NCI-H2227 (cell line): ENCODE measurements at regions not wholly inside any gene's neighbourhood (a gene's known extent, or its start where the extent isn't known, plus 50 kb on each side); places are given as distances from the start of the nearest gene placed in this dataset.

Source experiments
- DNase-seq: peaks from one replicate; lab custom pipeline; 2025; ENCODE audit not compliant: unreplicated experiment; lab: John Stamatoyannopoulos, UW

DNA sequence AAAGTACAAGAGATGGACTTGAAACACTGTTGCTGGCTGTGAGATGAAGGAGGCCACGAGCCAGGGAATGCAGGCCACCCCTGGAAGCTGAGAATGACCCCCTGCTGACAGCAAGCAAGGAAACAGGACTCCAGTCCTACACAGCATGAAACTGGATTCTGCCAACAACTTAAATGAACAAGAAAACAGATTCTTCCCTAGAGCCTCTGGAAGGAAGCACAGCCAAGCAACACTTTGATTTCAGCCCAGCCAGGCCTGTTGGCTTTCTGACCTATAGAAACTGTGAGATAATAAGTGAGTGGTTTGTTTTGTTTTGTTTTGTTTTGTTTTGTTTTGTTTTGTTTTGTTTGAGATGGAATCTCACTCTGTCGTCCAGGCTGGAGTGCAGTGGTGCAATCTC, 105.3 kb upstream of the CACNA1A start:
- DNase-seq = no peak

DNA sequence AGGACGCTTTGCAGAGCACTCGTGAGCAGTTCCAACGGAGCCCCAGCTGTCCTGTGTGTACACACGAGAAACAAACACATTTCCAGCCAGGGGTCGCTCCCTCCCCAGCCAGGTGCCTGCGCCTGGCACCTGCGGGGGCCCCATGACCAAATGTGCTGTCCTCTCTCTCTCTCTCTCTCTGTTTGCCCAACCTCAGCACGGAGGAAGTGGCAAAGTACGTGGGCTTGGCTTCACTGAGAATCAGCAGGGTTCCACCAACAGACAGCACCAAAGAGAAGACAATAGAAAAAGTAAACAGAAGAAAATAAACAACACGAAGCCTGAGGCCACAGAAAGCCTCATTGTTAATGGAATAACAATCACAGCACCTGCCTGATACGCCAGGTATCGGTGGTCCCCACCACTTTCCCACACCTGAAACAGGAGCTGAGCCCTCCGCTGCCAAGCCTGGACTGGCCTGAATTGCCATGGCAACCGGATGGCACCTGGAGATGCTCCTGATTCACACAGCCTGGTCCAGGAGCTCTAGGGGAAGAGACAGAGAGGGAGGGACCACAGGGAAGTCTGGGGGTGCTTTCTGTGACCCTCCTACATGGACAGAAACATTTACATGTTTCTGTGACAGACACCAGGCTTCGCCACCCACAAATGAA, 103.9 kb upstream of the CACNA1A start:
- DNase-seq = peak; percentile 38

DNA sequence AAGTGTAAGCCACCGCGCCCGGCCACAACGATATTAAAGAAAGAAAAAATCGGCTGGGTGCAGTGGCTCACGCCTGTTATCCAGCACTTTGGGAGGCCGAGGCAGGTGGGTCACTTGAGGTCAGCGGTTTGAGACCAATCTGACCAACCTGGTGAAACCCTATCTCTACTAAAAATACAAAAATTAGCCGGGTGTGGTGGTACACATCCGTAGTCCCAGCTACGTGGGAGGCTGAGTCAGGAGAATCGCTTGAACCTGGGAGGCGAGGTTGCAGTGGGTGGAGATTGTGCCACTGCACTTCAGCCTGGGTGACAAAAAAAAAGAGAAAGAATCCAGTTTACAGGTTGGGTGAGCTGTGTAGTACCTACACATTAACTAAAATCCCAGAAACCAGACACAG, 99.9 kb upstream of the CACNA1A start:
- no peak for DNase-seq

DNA sequence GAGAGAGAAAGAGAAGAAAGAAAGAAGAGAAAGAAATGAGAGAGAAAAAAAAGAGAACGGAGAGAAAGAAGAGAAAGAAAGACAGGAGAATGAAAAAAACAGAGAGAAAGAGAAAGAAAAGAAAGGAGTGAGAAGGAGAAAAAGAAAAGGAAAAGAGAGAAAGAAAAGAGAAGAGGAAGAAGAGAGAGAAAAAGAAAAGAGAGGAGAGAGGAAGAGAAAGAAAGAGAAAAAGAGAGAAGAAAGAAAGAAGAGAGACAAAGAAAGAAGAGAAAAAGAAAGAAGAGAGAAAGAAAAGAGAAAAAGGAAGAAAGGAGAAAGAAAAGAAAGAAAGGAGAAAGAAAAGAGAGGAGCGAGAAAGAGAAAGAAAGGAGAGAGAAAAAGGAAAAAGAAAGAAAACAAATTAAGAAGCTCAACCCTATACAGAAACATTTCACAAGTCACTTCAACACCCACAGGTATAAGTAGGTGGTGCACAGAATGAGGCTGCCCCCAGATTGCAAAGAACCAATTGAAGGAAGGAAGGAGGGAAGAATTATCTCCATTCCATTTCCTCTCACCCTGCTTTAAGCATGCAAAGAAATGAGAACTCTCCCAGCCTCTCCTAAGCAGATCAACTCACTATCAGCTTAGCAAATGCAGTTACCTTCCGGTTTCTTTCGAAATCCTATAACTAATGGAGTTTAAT, 98.8 kb upstream of the CACNA1A start:
- DNase-seq = no peak

DNA sequence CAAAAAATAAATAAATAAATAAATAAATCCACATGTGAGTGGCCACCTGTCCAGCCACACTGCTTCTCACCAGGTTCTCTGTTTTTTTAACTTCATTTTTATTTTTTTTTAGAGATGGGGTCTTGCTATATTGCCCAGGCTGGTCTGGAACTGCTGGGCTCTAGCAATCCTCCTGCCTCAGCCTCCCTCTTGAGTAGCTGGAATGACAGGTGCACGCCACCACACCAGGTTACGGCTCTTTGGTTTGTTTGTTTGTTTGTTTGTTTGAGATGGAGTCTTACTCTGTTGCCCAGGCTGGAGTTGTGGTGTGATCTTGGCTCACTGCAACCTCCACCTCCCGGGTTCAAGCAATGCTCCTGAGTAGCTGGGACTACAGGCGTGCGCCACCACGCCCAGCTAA, 94.5 kb upstream of the CACNA1A start:
- no peak for DNase-seq

DNA sequence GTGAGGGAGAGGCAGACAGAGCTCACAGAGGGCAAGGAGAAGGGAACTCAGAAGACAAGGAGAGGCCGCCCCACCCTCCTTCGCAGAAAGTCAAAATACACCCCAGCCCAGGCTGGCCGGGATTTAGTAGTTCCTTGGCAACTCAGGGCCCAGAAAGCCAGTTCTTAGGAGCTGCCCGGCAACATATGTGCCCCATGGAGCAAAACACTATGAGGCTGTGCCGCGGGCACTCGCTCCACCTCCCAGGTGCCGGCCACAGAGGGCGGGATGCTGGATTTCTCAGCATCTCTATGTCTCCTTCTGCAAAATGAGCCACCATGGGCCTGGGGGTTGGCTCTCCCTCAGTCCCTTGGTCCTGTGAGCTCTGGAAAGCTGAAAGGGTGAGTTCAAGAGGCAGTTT, 93.8 kb upstream of the CACNA1A start:
- no peak for DNase-seq

DNA sequence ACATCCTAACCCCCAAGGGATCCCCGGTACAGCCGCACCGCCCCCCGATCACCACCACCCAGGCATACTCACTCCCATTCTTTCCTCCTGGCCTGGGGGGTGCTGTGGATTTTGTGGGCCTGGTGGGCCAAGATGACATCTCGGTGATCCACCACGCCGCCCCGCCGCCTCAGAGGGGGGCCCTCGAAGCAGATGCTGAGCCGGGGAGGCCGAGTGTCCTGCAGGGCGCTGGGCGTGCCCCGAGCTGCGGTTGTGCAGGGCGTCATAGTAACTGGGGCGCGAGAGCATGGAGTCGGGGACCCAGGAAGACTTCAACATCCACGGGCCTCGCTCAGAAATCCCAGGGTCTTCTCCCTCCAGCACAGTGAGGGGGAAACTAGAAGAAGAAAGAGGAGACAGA, 93.4 kb upstream of the CACNA1A start:
- DNase-seq = no peak

DNA sequence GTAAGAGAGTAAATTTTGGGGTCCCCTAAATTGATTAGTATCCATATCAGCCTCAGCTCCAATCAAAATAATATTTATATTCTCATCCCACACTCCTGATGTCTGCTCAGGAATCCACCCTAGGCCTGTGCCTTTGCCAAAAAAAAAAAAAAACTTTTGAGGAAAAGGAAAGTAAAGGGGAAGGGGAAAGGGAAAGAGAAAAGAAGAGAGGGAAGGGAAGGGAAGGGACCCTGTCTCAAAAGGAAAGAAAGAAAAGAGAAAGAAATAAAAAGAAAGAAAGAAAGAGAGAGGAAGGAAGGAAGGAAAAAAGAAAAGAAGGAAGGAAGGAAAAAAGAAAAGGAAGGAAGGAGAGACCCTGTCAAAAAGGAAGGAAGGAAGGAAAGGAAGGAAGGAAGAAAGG, 91.8 kb upstream of the CACNA1A start:
- DNase-seq = no peak

DNA sequence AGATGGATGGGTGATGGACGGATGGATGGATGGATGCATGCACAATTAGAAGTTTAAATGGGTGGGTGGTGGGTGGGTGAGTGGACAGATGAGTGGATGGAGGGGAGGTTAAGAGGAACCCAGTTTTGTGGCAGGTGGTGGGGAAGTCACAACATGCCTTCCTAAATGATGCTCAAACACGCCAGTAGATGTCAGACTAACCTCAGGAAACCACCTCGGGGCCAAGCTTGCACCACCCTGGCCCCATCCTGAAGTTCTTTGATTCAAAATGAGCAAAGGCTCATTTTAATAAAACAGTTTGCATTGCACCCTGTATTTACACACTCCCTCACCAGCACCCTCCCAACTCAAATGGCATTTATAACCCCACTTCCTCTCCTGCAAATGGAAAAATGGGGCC, 91.4 kb upstream of the CACNA1A start:
- DNase-seq = peak; percentile 63

DNA sequence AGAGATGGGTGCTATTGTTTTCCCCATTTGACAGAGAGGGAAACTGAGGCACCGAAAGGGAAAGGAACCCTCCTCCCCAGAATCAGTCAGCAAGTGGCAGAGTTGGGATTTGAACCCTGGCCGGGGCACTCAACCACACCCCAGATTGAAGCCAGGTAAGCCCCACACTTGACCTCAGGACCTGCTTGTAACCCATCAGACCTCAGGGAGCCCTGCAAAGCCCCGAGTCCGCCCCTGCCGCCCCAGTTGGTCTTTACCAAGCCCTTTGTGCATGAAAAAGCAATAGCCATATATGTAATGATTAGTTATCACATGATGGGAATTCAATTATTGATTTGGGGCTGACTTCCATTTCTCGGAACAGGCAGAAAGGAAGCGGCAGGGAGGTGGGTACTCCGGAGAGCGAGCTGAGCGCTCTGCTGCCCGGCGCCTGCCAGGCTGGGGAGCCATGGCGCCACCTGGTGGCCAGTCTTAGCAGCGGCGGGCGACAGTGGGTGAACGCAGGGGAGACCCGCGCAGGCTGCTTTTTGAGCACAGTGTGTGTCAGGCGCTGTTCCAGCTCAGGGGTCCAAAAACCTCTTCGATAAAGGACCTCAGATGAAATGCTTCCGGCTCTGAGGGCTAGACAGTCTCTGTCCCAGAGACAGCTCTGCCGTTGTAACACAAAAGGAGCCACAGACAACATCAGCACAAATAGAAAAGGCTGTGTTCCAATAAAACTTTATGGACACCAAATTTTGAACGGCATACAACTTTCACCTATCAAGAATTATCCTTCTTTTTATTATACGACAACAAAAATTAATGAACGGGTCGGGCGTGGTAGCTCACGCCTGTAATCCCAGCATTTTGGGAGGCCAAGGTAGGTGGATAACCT, 82.9 kb upstream of the CACNA1A start:
- peak; percentile 82 for DNase-seq

DNA sequence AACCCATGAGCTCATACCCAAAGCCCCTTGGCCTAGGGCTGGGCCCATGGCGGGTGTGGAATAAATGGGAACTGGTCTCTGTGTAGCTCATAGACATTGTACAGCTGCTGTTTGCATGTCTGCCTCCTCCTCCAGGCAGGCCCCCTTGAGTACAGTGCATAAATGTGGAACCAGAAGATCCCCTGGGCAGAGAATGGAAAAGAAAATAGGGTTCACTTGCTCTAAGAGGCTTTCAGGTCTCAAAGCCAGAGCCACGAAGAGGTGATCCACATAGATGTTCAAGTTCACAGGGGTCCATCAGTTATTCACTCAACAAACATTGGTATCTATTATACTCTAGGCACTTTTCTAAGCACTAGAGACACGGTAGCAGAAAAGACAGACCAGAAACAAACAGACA, 79.2 kb upstream of the CACNA1A start:
- no peak for DNase-seq

DNA sequence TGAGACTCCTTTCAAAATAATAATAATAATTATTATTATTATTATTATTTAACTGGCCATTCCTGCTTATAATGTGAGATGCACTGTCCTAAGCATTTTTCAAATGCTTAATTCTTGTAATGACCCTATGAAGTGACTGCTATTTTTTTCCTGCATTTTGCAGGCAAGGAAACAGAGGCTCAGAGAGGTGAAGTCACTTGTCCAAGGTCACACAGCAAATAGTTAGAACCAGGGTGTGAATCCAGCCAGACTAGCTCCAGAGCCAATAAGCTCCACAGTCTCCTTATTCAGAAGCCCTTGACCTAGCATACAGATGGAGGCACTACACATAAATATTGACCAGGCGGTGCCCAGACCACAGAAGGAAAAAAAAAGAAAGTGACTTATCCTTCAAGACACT, 77.5 kb upstream of the CACNA1A start:
- DNase-seq = no peak

DNA sequence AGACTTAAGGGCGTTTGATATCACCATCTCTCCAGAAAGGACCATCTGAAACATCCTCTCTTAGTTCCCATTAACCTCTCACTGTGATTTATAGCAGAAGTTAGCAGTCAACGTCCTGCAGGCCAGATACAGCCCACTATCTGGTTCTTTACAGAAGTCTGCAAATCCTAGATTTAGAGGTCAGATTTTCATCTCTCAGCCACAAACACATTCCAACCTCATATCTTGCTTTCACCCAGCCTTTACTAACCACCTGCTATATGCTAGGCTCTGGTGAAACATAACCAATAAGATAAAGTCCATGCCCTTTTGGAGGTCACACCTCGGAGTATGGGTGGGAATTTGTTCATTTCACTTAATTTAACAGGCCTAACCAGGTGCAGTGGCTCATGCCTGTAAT, 76.8 kb upstream of the CACNA1A start:
- no peak for DNase-seq

DNA sequence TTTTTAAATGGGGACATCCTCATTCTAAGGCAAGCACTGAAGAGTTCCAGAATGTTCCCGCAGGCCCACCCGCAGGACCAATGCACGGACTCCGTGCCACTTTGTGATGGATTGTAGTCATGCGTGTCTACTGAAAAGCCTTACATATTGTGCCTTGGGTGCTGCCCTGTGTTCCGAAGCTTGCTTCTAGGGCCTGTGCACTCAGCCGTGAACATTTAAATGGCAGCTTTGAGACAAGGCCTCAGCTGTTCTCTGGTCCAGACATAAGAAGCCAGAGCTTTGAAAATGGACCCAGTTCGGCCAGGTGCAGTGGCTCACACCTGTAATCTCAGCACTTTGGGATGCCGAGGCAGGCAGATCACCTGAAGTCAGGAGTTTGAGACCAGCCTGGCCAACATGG, 75.3 kb upstream of the CACNA1A start:
- no peak for DNase-seq

DNA sequence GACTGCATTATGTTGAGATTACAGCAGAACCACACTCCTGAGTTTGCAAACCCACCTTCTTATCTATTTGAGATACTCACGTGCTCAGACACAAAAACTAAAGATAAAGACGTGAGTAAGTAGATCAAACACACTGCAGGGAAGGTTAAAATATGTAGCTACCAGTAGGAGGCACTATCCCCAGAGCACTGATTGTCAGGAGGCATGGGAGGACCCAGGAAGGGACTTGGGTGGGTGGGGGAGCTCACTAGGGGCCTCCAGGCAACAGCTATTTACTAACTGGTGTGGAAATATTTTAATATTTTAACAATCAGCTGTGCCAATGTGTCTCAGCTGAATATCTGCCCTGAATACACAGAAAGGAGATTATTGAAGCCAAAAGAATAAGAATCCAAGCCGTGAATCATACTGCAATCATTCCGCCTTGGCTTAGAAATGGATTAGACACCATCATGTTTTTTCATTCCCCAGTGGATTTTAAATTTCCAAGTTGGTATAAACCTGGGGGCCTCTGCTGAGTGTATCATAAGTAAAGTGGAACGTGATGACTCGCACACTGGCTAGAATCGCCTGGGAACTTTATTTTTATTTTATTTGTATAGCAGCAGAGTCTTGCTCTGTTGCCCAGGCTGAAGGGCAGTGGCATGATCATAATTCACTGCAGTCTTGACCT, 73.2 kb upstream of the CACNA1A start:
- no peak for DNase-seq

DNA sequence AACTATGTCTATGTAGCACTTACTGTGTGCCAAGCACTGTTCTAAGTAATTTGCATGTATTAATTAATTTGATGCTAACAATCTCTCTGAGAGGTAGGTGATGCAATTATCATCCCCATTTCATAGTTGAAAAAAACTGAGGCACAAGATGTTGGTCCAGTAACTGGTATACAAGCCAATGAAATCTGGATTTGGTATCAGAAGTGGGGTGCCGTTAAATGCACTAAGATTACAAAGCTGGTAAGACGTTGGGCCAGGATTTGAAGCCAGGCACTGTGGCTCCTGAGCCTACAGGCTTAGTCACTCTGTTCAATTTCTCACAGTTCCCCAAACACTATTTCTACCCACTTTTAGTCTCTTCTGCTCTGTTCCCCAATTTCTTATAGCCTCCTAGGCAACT, 70.4 kb upstream of the CACNA1A start:
- DNase-seq = no peak

DNA sequence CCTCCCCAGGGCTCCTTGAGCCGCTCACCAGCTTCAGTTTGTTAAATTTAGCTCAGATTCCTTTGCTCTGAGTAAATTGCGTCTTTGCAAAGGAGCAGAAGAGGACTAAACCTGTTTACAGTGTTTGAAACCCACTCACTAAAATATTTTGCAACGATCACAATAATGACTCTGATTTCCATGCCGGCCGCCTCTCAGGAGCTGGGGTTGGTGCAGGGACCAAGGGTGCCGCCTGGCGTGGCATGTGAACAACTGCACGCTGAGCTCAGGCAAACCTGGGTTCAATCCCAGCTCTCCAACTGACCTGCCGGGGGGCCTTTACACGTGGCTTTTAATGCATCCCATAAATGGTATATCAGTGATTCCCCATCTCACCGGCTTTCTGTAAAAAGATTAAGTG, 68.7 kb upstream of the CACNA1A start:
- DNase-seq = peak; percentile 9

DNA sequence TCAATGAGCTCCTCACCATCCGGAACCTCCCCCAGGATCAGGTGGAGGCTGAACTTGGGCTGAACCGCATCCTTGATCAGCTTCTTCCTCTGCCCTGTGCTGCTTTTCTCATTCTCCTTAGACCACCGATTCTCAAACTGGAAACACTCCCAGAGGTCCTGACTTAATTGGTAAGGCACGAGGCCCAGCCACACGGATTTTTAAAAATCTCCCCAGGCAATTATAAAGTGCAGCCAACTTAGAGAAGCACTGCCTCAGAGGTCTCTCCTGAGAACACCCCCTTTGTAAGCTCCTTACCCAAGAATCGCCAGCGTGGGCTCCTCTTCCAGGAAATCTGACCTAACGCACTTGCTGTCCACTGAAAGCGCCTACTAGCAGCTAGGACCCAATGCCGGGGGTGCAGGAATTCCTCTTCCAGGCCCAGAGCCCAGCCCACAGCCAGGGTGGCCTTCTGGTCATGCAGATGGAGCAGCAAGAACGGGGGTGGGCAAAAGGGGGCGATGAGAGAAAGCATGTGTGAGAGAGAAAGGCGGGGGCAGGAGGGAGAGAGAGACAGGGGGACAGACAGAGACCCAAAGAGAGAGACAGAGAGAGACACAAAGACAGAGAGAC, 66.9 kb upstream of the CACNA1A start:
- DNase-seq = no peak

DNA sequence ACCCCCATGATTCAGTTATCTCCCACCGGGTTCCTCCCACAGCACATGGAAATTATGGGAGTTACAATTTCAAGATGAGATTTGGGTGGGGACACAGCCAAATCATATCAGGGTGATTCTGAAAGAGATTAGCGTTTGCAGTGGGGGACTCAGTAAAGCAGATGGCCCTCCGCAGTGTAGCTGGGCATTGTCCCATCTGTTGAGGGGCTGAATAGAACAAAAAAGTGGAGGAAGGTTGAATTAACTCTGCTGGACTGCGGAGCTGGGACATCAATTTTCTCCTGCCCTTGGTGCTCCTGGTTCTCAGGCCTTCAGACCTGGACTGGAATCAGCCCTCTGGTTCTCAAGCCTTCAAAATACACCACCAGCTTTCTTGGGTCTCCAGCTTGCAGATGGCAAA, 55.2 kb upstream of the CACNA1A start:
- DNase-seq = no peak

DNA sequence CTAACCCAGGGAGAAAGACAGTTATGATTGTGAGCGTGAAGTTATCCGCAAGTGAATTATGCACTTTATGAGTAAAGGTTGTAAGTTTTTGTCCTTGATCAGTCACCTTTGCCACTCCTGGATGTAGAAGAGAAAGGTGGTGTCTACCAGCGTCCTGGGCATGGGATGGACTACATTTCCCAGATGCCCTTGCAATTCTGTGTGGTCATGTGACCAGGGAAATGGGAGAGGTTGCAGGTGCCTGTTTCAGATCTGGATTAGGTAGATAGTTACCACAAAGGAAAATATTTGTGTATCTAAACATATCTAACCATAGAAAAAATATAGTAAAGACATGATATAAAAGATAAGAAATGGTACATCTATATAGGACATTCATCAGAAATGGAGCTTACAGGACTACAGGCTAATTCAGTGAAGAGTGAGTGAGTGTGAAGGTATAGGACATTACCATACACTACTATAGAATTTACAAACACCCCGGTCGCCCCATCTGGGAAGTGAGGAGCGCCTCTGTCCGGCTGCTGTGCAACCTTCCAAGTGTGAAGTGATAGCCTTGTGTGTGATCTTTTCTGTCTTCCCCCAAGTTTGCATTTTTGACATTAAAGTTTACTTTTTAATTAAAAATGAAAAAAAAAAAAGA, 51.6 kb upstream of the CACNA1A start:
- peak; percentile 8 for DNase-seq

DNA sequence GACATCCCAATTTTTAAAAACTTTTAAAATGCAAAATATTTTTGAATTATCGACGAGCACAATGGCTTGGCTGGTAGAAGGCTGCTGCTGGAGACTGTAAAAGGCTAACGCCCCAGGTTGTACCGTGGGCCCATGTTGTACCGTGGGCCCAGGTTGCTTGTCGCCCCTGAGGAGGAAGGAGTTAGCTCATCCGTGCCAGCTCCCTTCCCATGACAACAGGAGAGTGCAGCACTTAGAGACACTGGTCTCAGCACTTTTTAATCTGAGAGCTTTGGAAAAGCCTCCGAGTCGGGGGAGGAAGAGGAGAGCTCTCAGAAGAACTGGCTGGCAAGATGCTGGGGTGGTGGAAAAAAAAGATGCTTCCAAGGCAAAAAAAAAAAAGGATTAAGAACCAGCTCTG, 50.3 kb upstream of the CACNA1A start:
- no peak for DNase-seq
